GM12874 (cell line): ENCODE measurements at regions not wholly inside any gene's neighbourhood (a gene's known extent, or its start where the extent isn't known, plus 50 kb on each side); places are given as distances from the start of the nearest gene placed in this dataset.
A peak's percentile ranks its signal among the peaks of the same experiment; 100 is the strongest.

Source experiments
- TF ChIP-seq, protein P1 (sequence below): IDR thresholded peaks from 2 replicates; pipeline ENCODE4 v1.5.1; 2011; ENCODE audit warnings: low read depth, mild to moderate bottlenecking, control low read depth, low read length, moderate library complexity; ENCODE audit not compliant: insufficient read depth

GRCh38 chr21:6374232-6374631 is 4147.2 kb upstream of the TPTE start:
- TF ChIP-seq, protein P1, sequence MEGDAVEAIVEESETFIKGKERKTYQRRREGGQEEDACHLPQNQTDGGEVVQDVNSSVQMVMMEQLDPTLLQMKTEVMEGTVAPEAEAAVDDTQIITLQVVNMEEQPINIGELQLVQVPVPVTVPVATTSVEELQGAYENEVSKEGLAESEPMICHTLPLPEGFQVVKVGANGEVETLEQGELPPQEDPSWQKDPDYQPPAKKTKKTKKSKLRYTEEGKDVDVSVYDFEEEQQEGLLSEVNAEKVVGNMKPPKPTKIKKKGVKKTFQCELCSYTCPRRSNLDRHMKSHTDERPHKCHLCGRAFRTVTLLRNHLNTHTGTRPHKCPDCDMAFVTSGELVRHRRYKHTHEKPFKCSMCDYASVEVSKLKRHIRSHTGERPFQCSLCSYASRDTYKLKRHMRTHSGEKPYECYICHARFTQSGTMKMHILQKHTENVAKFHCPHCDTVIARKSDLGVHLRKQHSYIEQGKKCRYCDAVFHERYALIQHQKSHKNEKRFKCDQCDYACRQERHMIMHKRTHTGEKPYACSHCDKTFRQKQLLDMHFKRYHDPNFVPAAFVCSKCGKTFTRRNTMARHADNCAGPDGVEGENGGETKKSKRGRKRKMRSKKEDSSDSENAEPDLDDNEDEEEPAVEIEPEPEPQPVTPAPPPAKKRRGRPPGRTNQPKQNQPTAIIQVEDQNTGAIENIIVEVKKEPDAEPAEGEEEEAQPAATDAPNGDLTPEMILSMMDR, result 0 out of 2 replicates have a peak, but pooled peaks have one; percentile 1
